ENCODE measurements at regions not wholly inside any gene's neighbourhood (a gene's known extent, or its start where the extent isn't known, plus 50 kb on each side); places are given as distances from the start of the nearest gene placed in this dataset.
"Not testable (repeated sequence)": the region's sequence is repeated elsewhere in the genome, so short reads cannot be mapped to it uniquely, and the experiment has no call there.

GRCh38 chr4:157679326-157679725 lies 458.8 kb downstream of the GRIA2 start:
- TF ChIP-seq, protein P1, sequence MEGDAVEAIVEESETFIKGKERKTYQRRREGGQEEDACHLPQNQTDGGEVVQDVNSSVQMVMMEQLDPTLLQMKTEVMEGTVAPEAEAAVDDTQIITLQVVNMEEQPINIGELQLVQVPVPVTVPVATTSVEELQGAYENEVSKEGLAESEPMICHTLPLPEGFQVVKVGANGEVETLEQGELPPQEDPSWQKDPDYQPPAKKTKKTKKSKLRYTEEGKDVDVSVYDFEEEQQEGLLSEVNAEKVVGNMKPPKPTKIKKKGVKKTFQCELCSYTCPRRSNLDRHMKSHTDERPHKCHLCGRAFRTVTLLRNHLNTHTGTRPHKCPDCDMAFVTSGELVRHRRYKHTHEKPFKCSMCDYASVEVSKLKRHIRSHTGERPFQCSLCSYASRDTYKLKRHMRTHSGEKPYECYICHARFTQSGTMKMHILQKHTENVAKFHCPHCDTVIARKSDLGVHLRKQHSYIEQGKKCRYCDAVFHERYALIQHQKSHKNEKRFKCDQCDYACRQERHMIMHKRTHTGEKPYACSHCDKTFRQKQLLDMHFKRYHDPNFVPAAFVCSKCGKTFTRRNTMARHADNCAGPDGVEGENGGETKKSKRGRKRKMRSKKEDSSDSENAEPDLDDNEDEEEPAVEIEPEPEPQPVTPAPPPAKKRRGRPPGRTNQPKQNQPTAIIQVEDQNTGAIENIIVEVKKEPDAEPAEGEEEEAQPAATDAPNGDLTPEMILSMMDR (IDR thresholded peaks at IDR 0.05), result not testable (repeated sequence)
- not testable (repeated sequence) for TF ChIP-seq POLR2AphosphoS5, POLR2A (IDR thresholded peaks at IDR 0.05)

Data from prostate gland (tissue), 2 donors.